ENCODE measurements at regions not wholly inside any gene's neighbourhood (a gene's known extent, or its start where the extent isn't known, plus 50 kb on each side); places are given as distances from the start of the nearest gene placed in this dataset.

DNA sequence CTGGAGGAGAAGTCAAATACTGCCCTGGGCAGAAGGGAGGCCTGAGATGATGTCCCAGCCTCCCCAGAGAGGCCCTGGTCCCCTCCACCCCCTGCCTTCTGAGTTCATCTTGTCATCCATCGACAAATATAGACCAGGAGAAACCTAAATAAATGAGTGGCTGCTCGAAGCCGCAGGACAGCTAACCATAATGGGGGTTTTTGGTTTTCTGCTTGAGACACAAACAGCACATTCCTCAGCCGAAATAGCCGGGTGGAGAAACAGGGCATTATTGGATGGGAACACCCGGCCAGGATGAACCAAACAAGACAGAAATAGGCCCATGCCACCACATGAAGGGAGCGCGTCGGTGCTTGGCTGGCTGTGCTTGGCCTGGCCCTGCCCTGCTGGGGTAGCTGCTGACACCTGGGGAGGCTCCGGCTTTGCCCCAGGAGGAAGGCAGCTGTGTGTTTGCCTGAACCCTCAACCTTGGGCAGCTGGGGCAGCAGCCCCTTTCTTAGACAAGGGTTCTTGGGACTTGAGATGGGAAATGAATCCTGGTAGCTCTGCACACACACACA lies 188.1 kb downstream of the IRX5 start:
- Histone ChIP-seq H4K20me1 (replicated peaks; ENCODE audit: insufficient read depth) (no peaks in the 10 kb centered on the region), H3K27me3 (ENCODE audit: insufficient read depth) (no peaks in the 10 kb centered on the region), H2AFZ (no peak overlapping the region), H3K27ac (ENCODE audit: low read depth) (no peak overlapping the region), H3K4me2 (no peak overlapping the region), H3K9me2 (ENCODE audit: insufficient read depth) (no peaks in the 10 kb centered on the region), H3K4me3 (no peak overlapping the region), H3F3A (replicated peaks; ENCODE audit: low read depth) (no peaks in the 10 kb centered on the region), H3K4me1 (ENCODE audit: insufficient read depth) (no peaks in the 10 kb centered on the region), H3K79me2 (replicated peaks; ENCODE audit: insufficient read depth) (no peaks in the 10 kb centered on the region), H3K36me3 (ENCODE audit: insufficient read depth) (no peaks in the 10 kb centered on the region)
- ATAC-seq = no peak
- H3K36me3 Mint-ChIP-seq (ENCODE audit: low read depth) = no peaks in the 10 kb centered on the region
- no peak for TF ChIP-seq EZH2phosphoT487 (IDR thresholded peaks at IDR 0.05; ENCODE audit: unreplicated experiment)
- no peak for TF ChIP-seq CTCF (conservative IDR thresholded peaks at IDR 0.05; ENCODE audit: low read depth in 2 of 2)
- no peak for TF ChIP-seq JUNB (IDR thresholded peaks at IDR 0.05; ENCODE audit: unreplicated experiment)
- TF ChIP-seq, protein P1, sequence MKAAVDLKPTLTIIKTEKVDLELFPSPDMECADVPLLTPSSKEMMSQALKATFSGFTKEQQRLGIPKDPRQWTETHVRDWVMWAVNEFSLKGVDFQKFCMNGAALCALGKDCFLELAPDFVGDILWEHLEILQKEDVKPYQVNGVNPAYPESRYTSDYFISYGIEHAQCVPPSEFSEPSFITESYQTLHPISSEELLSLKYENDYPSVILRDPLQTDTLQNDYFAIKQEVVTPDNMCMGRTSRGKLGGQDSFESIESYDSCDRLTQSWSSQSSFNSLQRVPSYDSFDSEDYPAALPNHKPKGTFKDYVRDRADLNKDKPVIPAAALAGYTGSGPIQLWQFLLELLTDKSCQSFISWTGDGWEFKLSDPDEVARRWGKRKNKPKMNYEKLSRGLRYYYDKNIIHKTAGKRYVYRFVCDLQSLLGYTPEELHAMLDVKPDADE (IDR thresholded peaks at IDR 0.05) = no peak
- TF ChIP-seq, protein P2, sequence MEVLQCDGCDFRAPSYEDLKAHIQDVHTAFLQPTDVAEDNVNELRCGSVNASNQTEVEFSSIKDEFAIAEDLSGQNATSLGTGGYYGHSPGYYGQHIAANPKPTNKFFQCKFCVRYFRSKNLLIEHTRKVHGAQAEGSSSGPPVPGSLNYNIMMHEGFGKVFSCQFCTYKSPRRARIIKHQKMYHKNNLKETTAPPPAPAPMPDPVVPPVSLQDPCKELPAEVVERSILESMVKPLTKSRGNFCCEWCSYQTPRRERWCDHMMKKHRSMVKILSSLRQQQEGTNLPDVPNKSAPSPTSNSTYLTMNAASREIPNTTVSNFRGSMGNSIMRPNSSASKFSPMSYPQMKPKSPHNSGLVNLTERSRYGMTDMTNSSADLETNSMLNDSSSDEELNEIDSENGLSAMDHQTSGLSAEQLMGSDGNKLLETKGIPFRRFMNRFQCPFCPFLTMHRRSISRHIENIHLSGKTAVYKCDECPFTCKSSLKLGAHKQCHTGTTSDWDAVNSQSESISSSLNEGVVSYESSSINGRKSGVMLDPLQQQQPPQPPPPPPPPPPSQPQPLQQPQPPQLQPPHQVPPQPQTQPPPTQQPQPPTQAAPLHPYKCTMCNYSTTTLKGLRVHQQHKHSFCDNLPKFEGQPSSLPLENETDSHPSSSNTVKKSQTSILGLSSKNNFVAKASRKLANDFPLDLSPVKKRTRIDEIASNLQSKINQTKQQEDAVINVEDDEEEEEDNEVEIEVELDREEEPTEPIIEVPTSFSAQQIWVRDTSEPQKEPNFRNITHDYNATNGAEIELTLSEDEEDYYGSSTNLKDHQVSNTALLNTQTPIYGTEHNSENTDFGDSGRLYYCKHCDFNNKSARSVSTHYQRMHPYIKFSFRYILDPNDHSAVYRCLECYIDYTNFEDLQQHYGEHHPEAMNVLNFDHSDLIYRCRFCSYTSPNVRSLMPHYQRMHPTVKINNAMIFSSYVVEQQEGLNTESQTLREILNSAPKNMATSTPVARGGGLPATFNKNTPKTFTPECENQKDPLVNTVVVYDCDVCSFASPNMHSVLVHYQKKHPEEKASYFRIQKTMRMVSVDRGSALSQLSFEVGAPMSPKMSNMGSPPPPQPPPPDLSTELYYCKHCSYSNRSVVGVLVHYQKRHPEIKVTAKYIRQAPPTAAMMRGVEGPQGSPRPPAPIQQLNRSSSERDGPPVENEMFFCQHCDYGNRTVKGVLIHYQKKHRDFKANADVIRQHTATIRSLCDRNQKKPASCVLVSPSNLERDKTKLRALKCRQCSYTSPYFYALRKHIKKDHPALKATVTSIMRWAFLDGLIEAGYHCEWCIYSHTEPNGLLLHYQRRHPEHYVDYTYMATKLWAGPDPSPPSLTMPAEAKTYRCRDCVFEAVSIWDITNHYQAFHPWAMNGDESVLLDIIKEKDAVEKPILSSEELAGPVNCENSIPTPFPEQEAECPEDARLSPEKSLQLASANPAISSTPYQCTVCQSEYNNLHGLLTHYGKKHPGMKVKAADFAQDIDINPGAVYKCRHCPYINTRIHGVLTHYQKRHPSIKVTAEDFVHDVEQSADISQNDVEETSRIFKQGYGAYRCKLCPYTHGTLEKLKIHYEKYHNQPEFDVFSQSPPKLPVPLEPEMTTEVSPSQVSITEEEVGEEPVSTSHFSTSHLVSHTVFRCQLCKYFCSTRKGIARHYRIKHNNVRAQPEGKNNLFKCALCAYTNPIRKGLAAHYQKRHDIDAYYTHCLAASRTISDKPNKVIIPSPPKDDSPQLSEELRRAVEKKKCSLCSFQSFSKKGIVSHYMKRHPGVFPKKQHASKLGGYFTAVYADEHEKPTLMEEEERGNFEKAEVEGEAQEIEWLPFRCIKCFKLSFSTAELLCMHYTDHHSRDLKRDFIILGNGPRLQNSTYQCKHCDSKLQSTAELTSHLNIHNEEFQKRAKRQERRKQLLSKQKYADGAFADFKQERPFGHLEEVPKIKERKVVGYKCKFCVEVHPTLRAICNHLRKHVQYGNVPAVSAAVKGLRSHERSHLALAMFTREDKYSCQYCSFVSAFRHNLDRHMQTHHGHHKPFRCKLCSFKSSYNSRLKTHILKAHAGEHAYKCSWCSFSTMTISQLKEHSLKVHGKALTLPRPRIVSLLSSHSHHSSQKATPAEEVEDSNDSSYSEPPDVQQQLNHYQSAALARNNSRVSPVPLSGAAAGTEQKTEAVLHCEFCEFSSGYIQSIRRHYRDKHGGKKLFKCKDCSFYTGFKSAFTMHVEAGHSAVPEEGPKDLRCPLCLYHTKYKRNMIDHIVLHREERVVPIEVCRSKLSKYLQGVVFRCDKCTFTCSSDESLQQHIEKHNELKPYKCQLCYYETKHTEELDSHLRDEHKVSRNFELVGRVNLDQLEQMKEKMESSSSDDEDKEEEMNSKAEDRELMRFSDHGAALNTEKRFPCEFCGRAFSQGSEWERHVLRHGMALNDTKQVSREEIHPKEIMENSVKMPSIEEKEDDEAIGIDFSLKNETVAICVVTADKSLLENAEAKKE (CRISPR knock-in tag; IDR thresholded peaks at IDR 0.05) = no peak
- TF ChIP-seq STAT1 (IDR thresholded peaks at IDR 0.05; ENCODE audit: unreplicated experiment) = no peak
- no peak for TF ChIP-seq REST (IDR thresholded peaks at IDR 0.05; ENCODE audit: unreplicated experiment)
- no peak for TF ChIP-seq ZNF114 (CRISPR knock-in tag; IDR thresholded peaks at IDR 0.05)
- no peak for TF ChIP-seq ZNF331 (CRISPR knock-in tag; IDR thresholded peaks at IDR 0.05; ENCODE audit: low read depth)
- TF ChIP-seq EZH2 (IDR thresholded peaks at IDR 0.05; ENCODE audit: low read depth, unreplicated experiment) = no peak
- TF ChIP-seq CREB1 (CRISPR knock-in tag; IDR thresholded peaks at IDR 0.05; ENCODE audit: low read depth) = no peak
- TF ChIP-seq POLR2AphosphoS5 (IDR thresholded peaks at IDR 0.05; ENCODE audit: low read depth) = no peak
- H3K27me3 Mint-ChIP-seq (ENCODE audit: insufficient read depth, low read depth, poor library complexity) = peaks cover 2% of the 10 kb centered on the region
- H3K27ac Mint-ChIP-seq = no peak overlapping the region
- no peak for DNase-seq (ENCODE audit: low spot score)
- H3K4me3 Mint-ChIP-seq = no peak overlapping the region
- no peaks in the 10 kb centered on the region for H3K9me3 Mint-ChIP-seq
- no peaks in the 10 kb centered on the region for H3K4me1 Mint-ChIP-seq
